Lung (tissue), 11 donors: ENCODE measurements at regions not wholly inside any gene's neighbourhood (a gene's known extent, or its start where the extent isn't known, plus 50 kb on each side); places are given as distances from the start of the nearest gene placed in this dataset.
A peak's percentile ranks its signal among the peaks of the same experiment; 100 is the strongest.

ENCODE experiments used
- ATAC-seq: fragments of 200-7000 bp; cut with Tn5 transposase; one replicate; pipeline ENCODE4 v1.9.1; 2020; ENCODE audit warnings: moderate number of reproducible peaks; ENCODE audit not compliant: insufficient read depth, low FRiP score
- DNase-seq, 3 donors: peaks; one replicate each; pipeline ENCODE4 v3.0.0-alpha.2; 2013 to 2017
- H3K27ac ChIP-seq, 2 donors: one replicate each; pipeline ENCODE4 v1.5.1; 2013; ENCODE audit warnings: mild to moderate bottlenecking in 2 of 2, moderate library complexity in 2 of 2, control low read depth in 1 of 2, inconsistent platforms in 1 of 2, low read depth in 1 of 2, low read length in 1 of 2
- H3K27me3 ChIP-seq, 3 donors: one replicate each; pipeline ENCODE4 v1.5.1; 2013; ENCODE audit warnings: low read length in 2 of 3; ENCODE audit not compliant: control insufficient read depth in 3 of 3, insufficient read depth in 3 of 3
- H3K36me3 ChIP-seq, 4 donors: one replicate each; pipeline ENCODE4 v1.5.1; 2013; ENCODE audit warnings: low read length in 4 of 4, mild to moderate bottlenecking in 1 of 4, moderate library complexity in 1 of 4; ENCODE audit not compliant: control insufficient read depth in 4 of 4, insufficient read depth in 4 of 4
- H3K4me1 ChIP-seq, 5 donors: one replicate each; pipeline ENCODE4 v1.5.1; 2013; ENCODE audit warnings: low read length in 5 of 5, mild to moderate bottlenecking in 2 of 5, moderate library complexity in 1 of 5; ENCODE audit not compliant: control insufficient read depth in 5 of 5, insufficient read depth in 5 of 5
- H3K4me3 ChIP-seq: one replicate; pipeline ENCODE4 v1.5.1; 2013; ENCODE audit warnings: mild to moderate bottlenecking, control low read depth, moderate library complexity
- H3K9ac ChIP-seq, 2 donors: one replicate each; pipeline ENCODE4 v1.5.1; 2013; ENCODE audit warnings: low read length in 2 of 2, control low read depth in 1 of 2; ENCODE audit not compliant: insufficient read depth in 1 of 2
- H3K9me3 ChIP-seq, 4 donors: one replicate each; pipeline ENCODE4 v1.5.1; 2013; ENCODE audit warnings: low read length in 3 of 4, mild to moderate bottlenecking in 1 of 4, moderate library complexity in 1 of 4; ENCODE audit not compliant: control insufficient read depth in 4 of 4, insufficient read depth in 3 of 4
- WGBS, 2 donors: extraction: QIAGEN DNeasy Blood & Tissue Kit; methylation state at CpG; one replicate each; pipeline ENCODE4 v1.1.7; 2013; 5-methylcytosine and 5-hydroxymethylcytosine counted together
- TF ChIP-seq, protein P1 (sequence below): IDR thresholded peaks from 2 replicates; pipeline ENCODE4 v1.5.1; 2012; ENCODE audit warnings: mild to moderate bottlenecking; ENCODE audit errors: control extremely low read depth, extremely low read depth
- donor health status: control.
- donor health status: control.
- donor health status: Bipolar disorder and iron deficiency.
- donor health status: healthy.
- donor health status: DM: yes; HTN: yes; CAD: no.

DNA sequence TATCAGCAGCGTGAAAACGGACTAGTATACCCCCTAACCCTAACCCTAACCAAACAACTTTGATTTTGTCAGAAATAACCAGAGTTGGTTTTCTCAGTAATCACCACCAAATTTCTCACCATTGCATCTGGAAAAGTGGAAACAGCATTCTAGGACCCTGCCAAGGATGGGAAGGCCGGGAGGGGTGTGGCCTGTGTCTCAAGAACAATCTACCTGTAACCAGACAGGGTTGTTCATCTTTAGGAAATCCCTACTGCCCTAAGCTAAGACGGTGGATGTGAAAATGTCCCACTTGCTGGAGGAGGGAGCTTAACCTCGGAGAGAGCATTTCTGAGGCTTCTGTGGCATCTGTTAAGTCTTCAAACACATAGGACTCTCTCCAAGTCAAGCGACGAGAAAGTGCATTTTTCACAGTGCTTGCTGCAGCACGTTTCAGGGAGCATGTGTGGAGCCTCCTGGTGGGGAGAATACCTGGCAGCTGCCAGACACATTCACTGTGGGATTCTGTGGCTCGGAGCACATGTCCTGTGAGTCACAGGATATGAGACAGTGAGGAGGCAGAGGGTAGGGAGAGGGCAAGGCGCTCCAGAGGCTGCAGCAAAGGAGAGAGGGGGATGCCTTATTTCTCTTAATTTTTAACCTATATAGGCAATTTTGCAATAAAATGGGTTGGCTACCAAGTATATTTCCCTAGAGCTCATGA, 207.5 kb downstream of the SPP2 start:
- DNase-seq (peak; percentile 21 to 55 (median 35)), ATAC-seq (peak; percentile 37)
- 50 to 51% methylated on average over 10 of the region's 10 CpGs for WGBS, 2 donors
- Histone ChIP-seq H3K27ac (no peak overlapping the region), H3K27me3 (peaks cover 0 to 2% (median 0%) of the 10 kb centered on the region in 3 donors), H3K9me3 (no peaks in the 10 kb centered on the region), H3K9ac (no peak overlapping the region), H3K4me1 (peaks cover 0 to 3% (median 0%) of the 10 kb centered on the region in 5 donors), H3K36me3 (no peaks in the 10 kb centered on the region), H3K4me3 (no peak overlapping the region)
- TF ChIP-seq, protein P1, sequence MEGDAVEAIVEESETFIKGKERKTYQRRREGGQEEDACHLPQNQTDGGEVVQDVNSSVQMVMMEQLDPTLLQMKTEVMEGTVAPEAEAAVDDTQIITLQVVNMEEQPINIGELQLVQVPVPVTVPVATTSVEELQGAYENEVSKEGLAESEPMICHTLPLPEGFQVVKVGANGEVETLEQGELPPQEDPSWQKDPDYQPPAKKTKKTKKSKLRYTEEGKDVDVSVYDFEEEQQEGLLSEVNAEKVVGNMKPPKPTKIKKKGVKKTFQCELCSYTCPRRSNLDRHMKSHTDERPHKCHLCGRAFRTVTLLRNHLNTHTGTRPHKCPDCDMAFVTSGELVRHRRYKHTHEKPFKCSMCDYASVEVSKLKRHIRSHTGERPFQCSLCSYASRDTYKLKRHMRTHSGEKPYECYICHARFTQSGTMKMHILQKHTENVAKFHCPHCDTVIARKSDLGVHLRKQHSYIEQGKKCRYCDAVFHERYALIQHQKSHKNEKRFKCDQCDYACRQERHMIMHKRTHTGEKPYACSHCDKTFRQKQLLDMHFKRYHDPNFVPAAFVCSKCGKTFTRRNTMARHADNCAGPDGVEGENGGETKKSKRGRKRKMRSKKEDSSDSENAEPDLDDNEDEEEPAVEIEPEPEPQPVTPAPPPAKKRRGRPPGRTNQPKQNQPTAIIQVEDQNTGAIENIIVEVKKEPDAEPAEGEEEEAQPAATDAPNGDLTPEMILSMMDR = peak; percentile 6

DNA sequence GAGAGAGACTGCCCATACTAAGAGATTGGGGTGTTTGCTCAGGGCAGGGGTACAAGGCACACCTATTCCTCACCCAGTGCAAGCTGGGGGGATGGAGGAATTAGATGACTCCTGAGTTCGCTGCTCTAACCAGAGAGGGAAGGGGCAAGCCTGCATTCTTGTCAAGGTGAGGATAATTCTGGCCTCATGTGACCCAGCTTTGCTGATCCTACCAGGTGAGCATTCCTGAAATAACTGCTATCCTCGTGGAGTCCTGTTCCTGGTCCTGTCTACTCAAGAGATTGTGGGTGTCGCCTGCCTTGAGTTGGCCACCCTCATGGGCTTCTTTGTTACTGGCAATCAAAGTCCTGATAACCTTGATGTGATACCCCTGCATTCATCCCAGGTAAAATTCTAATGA, 206.0 kb downstream of the SPP2 start:
- no peak for ATAC-seq
- WGBS, 2 donors = 65 to 66% methylated on average over 3 of the region's 3 CpGs
- no peak overlapping the region for H3K9ac ChIP-seq

DNA sequence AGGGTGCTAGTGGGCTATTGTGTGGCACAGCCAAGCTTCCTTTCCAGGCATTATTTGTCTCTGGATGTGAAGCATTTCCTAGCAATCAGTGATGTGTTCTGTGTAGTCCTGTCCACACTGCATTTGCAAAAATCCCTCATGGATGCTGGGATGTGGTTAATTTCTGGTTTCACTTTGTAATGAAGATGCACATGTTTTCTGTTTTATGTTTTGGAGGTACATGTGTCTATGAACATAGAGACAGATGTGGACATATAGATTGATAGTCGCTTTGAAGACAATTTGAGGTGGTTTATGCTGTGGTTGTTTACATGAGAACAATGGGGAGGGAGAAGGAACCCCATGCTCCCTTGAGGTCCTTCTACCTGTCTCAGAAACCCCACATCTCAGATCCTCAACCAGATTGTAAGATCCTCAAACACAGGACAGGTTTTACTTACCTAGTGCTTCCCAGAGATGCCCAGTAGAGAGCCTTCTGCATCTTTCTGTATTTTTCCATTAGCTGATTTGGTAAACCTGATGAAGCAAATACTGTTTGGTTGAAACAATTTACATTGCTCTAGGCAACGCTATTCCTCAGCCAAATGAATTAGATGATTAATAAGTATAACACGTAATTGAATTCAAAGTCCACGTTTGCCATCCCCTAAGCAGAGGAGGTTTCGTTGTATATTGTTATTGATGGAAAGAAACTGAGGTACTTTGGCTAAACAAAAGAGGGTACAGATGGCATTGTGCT, 204.4 kb downstream of the SPP2 start:
- DNase-seq (peak in 2 of 3 donors; percentile 25 to 38), ATAC-seq (no peak)
- Histone ChIP-seq H3K36me3 (no peaks in the 10 kb centered on the region), H3K9me3 (no peaks in the 10 kb centered on the region), H3K9ac (no peak overlapping the region), H3K27me3 (peaks cover 0 to 2% (median 0%) of the 10 kb centered on the region in 3 donors), H3K4me3 (no peak overlapping the region), H3K4me1 (peaks cover 0 to 12% (median 4%) of the 10 kb centered on the region in 5 donors), H3K27ac (no peak overlapping the region)
- TF ChIP-seq, protein P1 = no peak
- WGBS, 2 donors = 80 to 82% methylated on average over 5 of the region's 5 CpGs

More for the DNA sequence above, 206.0 kb downstream of the SPP2 start:
- H3K4me3 ChIP-seq = no peak overlapping the region
- H3K36me3 ChIP-seq = no peaks in the 10 kb centered on the region
- no peak overlapping the region for H3K27ac ChIP-seq
- TF ChIP-seq, protein P1 = no peak
- H3K4me1 ChIP-seq = peaks cover 0 to 8% (median 0%) of the 10 kb centered on the region in 5 donors
- H3K27me3 ChIP-seq = peaks cover 0 to 2% (median 0%) of the 10 kb centered on the region in 3 donors
- DNase-seq = no peak
- H3K9me3 ChIP-seq = no peaks in the 10 kb centered on the region
